Activated naive CD4-positive, alpha-beta T cell (primary cell): ENCODE measurements at regions not wholly inside any gene's neighbourhood (a gene's known extent, or its start where the extent isn't known, plus 50 kb on each side); places are given as distances from the start of the nearest gene placed in this dataset.
"Not testable (repeated sequence)": the region's sequence is repeated elsewhere in the genome, so short reads cannot be mapped to it uniquely, and the experiment has no call there.

Experiments
- DNase-seq, 4 experiments: peaks; one replicate each; lab custom pipeline; 2025; lab: John Stamatoyannopoulos, UW

DNA sequence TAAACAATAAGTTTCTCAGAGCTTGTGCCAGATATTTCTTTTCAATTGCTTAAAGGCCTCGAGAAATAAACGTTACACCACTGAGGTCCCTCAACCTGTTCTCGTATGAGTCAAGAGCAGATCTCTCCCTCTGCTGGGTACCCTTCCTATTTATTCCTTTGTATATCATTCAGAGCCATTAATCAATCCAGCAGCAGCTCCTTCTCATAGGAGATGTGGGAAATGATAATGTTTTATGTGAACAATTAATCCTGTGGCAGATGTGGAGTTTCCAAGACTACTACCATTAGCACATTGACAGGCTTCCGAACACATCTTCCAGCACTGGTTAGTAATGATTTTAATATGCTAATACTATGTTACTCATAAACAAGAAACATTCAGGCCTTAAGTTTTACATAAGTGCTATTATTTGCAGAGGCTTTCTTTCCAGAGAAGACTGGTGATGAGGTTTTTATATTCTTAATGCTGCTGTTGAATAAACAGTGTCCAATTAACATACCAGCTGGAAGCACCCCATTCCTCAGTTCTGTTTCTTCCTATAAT is 196.5 kb downstream of the ZNF608 start:
- DNase-seq, result no peak

DNA sequence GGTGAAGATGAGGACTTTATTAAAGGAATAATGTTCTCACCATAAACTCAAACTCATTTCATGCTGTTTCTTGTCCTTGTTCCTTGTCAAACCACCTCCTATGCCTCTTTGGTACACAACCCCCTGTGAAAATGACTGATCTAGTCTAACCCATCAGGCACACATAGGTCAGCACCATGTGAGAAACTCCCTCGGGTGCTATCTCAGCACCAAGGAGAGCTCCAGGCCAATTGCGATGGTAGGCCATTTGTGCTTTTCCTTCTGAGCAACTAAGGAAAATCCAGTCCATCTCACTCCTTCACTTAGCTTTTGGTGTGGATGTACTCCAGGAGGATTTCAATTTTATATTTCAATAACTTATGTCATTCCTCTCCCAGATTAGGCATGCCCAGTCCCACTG is 199.8 kb downstream of the ZNF608 start:
- DNase-seq, result no peak

DNA sequence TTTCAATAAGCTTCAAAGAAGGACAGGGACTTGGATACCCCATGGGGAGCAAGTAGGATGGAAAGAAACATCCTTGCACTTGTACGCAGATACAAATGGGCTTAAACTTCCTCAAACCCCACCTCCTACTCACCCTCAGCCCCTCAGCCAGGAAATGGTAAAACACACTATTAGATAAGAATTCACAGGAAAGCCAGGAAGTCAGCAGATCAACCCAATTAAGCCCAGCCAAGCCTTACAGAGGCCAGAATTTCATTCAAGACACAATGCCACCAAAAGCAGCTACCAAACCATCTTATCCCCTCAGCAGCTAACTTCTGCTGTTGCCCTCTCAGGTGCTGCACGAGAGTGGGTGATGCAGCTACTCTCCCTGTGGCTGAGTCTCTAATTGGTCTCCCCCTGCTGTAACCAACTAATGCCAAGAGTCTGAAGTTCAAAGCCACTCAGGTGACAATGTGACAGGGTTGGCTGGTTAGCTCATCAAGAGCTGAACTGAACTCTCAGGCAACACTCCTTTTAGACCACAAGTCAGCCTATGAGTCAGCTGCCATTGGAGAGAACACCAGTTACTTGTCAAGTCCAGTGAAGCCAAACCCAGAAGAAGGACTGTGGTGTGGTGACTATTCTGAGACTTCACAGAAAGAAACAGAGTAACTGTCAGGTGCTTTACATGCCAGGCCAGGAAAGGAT is 201.9 kb downstream of the ZNF608 start:
- DNase-seq, result no peak

DNA sequence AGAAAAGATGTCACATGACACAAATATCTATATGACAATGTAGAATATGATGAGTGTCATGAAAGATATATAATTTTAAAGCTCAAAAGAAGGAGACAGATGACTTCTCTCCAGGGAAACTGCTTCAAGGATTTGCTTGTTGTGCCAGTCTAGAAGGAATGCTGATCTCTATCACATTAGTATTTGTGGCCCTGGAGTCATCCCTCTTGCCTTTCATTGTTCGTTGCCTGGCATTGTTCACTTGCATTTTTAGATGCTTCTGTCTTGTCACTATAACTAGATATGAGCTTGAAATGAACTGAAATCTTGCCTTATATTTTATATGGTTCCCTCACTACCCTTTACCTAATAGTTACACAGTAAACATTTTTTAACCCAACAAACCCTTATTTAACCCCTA is 207.5 kb downstream of the ZNF608 start:
- no peak for DNase-seq

DNA sequence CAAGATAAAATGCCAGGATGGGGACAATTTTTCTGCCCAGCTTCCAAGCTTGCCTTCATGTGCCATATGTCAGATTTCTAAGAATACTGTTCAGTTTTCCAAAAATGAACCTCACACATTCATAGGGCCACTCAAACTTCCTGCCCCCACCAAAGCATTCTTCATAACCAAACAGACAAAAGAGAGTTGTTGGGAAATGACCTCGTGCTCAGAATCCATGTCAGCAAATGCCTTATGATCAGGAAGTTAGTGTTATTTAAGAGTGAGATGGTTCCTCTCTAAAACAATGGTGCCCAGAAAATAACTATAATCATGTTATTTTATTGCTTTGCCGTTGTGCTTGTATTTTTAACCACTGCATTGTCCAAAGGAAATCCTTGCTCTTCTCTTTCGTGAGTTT is 208.2 kb downstream of the ZNF608 start:
- DNase-seq, result no peak

DNA sequence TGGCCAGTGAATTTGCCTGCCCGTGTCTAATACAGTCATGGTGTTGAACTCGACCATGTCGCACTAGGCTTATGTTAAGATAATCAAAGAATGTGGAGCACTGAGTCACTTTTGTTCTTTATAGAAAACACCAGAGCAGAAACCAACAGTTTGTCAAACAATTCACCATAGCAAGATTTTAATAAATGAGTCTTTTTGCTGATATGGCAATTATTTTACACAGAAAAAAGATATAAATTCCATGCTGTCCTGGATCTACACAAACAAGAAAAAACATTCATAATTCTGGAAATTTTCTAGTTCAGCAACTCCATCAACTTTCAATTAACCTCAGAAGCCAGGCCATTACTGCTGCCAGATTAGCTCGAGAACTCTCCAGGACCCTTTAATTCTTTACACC is 208.9 kb downstream of the ZNF608 start:
- no peak for DNase-seq

DNA sequence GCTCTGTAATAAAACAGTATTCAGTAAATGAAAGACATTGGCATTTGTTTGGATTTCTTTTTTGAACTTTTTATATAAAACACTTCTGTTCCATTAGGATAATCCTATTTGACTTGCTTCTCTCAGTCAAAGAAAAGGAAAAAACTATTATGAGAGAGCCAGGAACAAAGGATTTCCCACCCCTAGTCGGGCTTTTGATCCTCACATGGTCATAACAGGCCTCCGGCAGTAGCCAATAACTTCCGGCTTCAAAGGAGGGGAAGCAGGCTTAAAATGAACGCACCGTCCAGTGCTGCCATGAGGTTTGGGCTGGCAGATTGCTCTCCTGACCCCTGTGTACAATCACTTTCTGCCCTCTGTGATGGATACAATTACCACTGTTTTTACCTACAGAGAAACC is 209.3 kb downstream of the ZNF608 start:
- no peak for DNase-seq

DNA sequence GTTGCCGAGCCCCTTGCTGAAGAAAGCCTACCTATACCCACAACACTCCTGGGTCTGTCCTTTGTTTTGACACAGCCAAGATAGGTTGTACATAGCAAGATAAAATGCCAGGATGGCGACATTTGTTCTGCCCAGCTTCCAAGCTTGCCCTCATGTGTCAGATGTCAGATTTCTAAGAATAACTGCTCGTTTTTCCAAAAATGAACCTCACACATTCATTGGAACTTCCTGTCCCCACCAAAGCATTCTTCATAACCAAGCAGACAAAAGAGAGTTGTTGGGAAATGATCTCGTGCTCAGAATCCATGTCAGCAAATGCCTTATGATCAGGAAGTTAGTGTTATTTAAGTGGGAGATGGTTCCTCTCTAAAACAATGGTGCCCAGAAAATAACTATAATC is 210.1 kb downstream of the ZNF608 start:
- DNase-seq, result no peak

DNA sequence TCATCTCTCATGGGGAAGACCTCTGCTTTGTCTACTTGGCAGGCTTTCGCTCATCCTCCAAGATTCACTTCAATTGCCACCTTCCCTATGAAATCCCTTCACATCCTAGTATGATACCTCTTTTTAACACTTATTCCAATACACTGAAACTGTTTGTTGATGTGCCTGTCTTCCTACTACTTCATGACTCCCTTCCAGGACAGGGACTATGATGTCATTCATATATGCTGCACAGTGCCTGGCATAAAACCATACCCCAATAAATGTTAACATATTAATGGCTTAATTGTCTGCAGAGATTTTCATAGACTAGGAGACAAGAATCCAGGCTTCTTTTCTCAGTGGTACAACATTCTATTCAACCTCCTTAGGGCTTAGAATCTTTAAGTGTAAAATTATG is 215.5 kb downstream of the ZNF608 start:
- DNase-seq, result no peak

DNA sequence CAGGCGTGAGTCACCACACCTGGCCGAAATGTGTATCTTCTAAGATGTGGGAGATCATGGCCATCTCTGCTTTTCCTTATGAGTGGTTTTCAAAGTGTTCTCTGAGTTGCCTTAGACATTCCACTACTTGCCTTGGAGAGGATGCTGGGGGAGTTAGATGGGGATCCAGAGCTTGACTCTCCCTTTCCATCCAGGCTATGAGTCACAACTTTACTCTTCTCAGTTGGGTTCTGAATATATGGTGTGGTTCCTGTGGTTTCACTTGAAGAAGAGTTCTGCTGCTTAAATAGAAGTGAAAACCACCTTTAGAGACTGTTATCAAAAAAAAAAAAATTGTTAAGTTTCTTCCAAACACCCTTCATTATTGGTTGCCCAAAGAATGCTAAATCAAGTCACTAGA is 217.6 kb downstream of the ZNF608 start:
- no peak for DNase-seq

DNA sequence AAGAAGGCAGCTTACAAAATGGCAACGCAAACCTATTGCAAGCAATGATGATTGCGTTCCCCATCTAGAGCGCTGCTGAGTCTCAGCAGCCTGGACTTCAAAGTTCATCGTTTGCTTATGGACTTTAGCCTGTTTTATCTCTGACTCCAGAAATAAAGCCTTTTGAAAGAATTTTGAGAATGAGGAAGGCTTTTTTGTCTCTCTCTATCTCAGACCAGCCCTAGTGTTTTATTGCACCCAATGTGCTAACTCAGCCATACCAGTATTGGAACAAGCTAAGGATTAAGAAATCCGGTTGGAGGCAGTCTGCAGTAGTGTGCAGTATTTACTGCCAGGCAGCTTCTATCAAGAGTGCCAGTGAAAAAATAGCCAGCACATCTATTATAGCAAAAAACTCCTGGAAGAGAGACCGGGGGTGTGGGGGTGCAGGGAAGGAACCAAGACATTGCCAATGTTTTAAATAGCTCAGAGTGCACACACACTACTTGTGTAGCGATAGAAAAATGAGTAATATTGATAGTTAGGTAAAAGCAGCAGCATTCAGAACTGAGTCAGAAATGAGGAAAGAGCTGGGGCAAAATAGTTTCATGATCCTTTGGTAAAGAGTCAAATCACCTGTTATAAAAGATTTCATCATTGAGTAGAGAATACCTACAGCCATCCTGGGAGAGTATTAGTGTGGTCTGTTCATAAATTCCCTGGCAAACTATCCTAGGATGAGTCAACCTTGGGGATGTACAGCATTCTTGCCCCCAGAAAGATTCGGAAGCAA is 219.0 kb downstream of the ZNF608 start:
- DNase-seq, result no peak

DNA sequence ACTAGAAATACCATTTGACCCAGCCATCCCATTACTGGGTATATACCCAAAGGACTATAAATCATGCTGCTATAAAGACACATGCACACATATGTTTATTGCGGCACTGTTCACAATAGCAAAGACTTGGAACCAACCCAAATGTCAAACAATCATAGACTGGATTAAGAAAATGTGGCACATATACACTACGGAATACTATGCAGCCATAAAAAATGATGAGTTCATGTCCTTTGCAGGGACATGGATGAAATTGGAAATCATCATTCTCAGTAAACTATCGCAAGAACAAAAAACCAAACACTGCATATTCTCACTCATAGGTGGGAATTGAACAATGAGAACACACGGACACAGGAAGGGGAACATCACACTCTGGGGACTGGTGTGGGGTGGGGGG is 220.4 kb downstream of the ZNF608 start:
- not testable (repeated sequence) for DNase-seq

DNA sequence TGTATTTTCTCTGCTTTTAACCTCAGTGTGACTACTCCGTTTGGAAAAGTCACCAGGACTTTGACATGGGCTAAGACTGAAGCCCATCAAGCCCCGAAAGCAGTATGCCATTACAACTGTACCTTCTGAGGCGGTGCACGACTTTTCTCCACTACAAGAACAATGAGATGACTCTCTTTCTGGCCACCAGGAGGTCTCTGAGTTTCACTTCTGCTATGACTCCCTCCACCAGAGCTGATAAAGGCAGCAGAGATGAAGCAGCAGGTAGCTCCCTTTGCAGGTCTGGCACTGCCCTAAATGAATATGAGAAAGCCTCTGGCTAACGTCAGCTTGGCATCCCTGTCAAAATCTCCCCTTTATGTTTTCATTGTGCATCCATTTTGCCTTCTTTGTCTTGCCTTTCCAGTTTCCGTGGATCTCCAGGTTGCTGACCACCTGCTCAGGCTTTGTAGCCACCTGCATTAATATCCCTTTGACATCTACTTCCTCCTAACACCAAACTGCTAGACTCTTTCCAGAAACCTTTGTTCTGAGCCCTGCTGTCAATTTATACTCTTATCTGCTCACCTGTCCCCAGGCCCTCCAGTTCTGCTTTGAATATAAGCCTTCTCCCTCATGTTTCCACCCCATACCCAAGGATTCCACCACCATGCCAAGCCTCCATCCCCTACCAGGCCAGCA is 221.7 kb downstream of the ZNF608 start:
- no peak for DNase-seq

DNA sequence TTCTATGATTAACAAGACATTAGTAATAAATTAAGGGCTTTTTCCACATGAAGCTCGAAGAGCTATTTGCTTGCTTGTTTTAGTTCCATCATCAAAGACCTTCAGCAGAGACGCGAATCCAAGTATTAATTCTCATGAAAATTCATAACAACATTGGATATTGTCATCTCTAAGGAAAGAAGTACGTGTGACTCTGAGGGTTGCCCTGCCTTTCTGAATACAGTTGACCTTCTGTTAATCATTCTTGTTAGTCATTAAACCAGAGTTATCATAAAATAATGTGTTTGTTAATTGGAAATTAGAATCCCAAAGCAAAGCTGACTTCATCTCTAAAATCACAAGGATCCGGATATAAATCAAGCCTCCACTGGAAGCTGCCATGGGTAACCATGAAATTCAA is 222.5 kb downstream of the ZNF608 start:
- DNase-seq, result no peak

DNA sequence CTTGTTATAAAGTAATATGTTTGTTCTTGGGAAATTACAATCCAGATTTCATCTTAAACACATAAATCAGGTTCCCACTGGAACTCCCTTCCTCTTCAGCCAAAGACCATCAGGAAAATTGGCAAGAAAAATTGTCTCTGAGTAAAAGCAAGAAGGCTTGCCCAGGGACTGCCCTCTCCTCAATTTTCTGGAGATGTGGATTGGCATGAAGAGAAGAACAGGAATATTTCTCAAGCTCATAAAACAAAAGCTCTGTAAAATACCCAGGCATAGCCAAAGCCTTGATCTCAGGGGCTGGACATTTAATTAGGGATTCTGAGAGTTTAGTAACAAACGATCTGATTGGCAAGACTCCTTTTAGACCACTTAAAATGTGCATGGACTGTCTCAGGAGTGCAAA is 223.4 kb downstream of the ZNF608 start:
- DNase-seq, result no peak

DNA sequence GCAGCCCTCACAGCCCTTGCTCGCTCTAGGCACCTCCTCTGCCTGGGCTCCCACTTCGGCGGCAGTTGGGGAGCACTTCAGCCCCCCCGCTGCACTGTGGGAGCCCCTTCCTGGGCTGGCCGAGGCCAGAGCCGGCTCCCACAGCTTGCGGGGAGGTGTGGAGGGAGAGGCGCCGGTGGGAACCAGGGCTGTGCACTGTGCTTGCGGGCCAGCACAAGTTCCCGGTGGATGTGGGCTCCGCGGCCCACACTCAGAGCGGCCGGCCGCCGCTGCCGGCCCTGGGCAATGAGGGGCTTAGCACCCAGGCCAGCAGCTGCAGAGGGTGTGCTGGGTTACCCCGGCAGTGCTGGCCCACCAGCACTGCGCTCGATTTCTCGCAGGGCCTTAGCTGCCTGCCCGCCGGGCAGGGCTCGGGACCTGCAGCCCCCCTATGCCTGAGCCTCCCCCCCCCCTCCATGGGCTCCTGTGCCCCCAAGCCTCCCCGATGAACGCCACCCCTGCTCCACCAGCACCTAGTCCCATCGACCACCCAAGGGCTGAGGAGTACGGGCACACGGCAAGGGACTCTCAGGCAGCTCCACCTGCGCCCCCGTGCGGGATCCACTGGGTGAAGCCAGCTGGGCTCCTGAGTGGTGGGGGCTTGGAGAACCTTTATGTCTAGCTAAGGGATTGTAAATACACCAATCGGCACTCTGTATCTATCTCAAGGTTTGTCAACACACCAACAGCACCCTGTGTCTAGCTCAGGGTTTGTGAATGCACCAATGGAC is 224.8 kb downstream of the ZNF608 start:
- no peak for DNase-seq

DNA sequence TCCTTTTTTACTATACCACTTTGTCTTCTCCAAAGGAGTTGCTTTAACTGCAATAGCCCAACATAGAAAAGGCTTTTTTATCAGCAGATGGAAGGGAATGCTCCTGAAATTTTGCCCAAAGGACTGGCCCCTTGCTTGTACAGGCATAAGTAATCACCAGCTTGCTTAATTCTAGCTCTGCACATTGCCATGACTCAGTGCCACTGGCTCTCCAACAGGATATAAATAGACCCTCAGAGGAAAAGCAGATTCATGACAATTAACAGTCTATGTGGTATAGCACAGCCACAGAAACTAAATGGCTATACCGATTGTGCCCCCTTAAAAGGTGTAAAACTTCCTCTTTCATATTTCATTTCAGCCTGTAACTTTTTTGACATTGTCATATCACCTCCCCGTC is 227.0 kb downstream of the ZNF608 start:
- no peak for DNase-seq

DNA sequence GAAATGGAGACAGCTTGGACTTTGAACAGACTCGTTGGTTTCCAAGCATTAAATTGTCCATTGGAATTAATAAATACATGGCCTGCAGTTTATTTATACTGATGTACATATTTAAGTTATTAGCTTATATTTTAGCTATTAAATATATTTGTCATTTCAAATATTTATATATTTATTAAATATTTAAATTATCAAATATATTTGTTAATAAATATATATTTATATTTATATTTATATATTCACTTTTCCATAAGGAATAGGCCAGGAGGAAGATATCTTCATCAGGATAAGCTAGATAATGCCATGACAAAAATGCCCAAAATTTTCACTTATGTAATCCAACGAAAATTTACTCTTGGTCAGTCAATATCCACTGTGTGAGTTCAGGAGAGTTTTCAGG is 229.9 kb downstream of the ZNF608 start:
- DNase-seq, result no peak

DNA sequence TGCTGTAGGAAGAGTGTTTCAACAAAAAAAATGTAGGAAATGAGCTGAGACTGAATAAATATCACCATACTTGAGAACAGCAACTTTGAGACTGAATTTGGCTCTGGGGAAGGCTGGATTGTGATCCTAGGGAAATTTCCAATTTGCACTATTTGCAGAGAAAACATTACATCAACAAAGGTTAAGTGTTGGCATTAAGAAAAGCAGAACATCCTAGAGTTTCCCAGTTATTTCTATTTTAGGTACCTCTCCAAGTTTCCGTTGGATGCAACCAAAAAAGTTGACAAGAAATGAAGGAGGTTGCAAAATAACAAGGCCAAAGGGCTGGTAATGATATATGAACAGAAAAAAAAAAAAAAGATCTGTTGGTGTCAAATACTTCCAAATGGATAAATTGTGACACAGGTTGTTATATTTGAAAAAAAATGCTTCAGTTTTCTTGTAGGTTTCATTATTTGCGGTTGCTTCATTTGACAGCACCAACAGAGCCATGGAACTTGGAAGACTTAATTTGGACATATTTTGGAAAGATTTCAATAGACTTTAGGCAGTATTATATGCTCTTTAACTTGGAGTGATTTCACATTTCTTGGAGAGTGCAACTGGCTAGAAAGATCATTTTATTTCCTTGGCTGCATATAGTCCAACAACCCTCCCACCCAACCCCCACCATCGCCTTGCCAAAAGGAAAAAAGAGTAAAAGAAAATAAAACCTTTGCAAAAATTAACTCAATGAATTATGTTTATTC is 230.8 kb downstream of the ZNF608 start:
- DNase-seq, result no peak

DNA sequence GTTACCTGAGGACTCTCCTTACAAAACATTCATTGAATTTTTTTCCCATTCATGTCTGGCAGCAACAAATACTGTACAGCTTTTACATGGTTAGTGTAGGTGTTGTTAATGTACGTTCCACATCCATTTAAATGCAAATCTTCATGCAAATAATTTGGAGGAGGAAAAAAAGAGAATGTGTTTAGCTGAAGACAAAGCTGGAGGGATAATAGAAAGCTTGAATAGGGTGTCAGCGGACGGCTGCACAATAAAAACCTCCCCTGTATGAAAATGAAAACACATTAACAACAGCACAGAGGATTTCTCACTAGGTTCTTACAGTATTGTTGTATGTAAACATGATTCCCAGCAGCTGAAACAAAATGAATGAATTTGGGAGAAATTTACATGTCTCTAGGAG is 231.5 kb downstream of the ZNF608 start:
- DNase-seq, result no peak

DNA sequence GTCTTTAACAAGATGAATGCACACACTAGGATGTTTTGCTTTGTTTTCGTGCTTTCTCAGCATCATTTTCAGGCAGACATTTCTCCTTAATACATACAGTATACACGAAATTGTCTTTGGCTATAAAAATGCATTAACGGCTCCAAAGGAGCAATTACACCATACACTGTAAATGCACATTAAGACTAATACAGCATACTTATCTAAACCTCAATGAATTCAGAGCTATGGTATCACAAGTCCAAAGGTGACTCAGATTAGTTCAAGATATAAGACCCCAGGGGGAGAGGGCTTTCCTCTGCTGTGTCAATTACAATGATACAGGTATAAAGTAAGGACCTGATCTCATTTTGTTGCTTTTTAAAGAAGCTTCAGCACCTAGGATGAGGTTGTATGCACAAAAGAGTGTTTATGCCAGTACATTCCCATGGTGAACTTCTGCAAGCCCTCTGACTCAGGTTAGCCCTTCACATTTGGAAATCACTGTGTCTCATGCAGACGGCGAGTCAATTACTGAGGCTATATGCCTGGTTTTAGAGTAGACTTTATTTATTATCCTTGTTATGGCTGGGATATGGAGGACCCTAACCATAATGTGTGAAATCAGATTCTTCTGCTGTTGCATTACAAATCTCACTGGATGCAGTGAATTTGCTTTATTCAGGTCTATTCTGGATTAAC is 233.3 kb downstream of the ZNF608 start:
- no peak for DNase-seq
